8988T (cell line): ENCODE measurements at regions not wholly inside any gene's neighbourhood (a gene's known extent, or its start where the extent isn't known, plus 50 kb on each side); places are given as distances from the start of the nearest gene placed in this dataset.

ENCODE experiments used
- DNase-seq: peaks from one replicate; pipeline ENCODE4 v3.0.0; 2011

GRCh38 chr14:76607510-76607909 is 153.8 kb upstream of the VASH1 start:
- DNase-seq = no peak

GRCh38 chr14:76612654-76613053 is 148.6 kb upstream of the VASH1 start:
- no peak for DNase-seq

- DNase-seq = no peak
Measured at GRCh38 chr14:76613616-76614015, 147.7 kb upstream of the VASH1 start.

GRCh38 chr14:76615331-76615730 is 145.9 kb upstream of the VASH1 start:
- no peak for DNase-seq

GRCh38 chr14:76617440-76617839 is 143.8 kb upstream of the VASH1 start:
- DNase-seq = no peak

- no peak for DNase-seq
Measured at GRCh38 chr14:76636602-76637001, 124.7 kb upstream of the VASH1 start.

- no peak for DNase-seq
Measured at GRCh38 chr14:76638841-76639240, 122.4 kb upstream of the VASH1 start.

- DNase-seq = no peak
Measured at GRCh38 chr14:76639606-76640229, 121.5 kb upstream of the VASH1 start.

- DNase-seq = no peak
Measured at GRCh38 chr14:76640923-76641395, 120.3 kb upstream of the VASH1 start.

- no peak for DNase-seq
Measured at GRCh38 chr14:76641541-76641940, 119.7 kb upstream of the VASH1 start.

GRCh38 chr14:76643887-76644286 is 117.4 kb upstream of the VASH1 start:
- DNase-seq = no peak

GRCh38 chr14:76644855-76645518 is 116.3 kb upstream of the VASH1 start:
- peak; percentile 61 for DNase-seq

- DNase-seq = peak; percentile 51
Measured at GRCh38 chr14:76647697-76648298, 113.5 kb upstream of the VASH1 start.

- DNase-seq = no peak
Measured at GRCh38 chr14:76651410-76652055, 109.7 kb upstream of the VASH1 start.

GRCh38 chr14:76653875-76654572 is 107.2 kb upstream of the VASH1 start:
- no peak for DNase-seq

- DNase-seq = no peak
Measured at GRCh38 chr14:76654573-76655108, 106.6 kb upstream of the VASH1 start.

- no peak for DNase-seq
Measured at GRCh38 chr14:76655331-76655730, 105.9 kb upstream of the VASH1 start.

GRCh38 chr14:76656592-76656991 is 104.7 kb upstream of the VASH1 start:
- no peak for DNase-seq

- DNase-seq = no peak
Measured at GRCh38 chr14:76657404-76657803, 103.9 kb upstream of the VASH1 start.

GRCh38 chr14:76657846-76658245 is 103.4 kb upstream of the VASH1 start:
- no peak for DNase-seq

- DNase-seq = no peak
Measured at GRCh38 chr14:76662580-76662979, 98.7 kb upstream of the VASH1 start.

- no peak for DNase-seq
Measured at GRCh38 chr14:76664790-76665189, 96.5 kb upstream of the VASH1 start.

- DNase-seq = no peak
Measured at GRCh38 chr14:76666746-76667145, 94.5 kb upstream of the VASH1 start.
